H1 (cell line): ENCODE measurements at regions not wholly inside any gene's neighbourhood (a gene's known extent, or its start where the extent isn't known, plus 50 kb on each side); places are given as distances from the start of the nearest gene placed in this dataset.

Experiments
- ATF2 ChIP-seq: IDR thresholded peaks from 2 replicates; pipeline ENCODE4 v1.6.1; 2012; ENCODE audit warnings: low read length, inconsistent platforms
- FOSL1 ChIP-seq: IDR thresholded peaks from 2 replicates; pipeline ENCODE4 v1.6.1; 2011; ENCODE audit warnings: mild to moderate bottlenecking, low read depth, low read length, moderate library complexity; ENCODE audit not compliant: insufficient read depth
- GABPA ChIP-seq: IDR thresholded peaks from 2 replicates; pipeline ENCODE4 v1.6.1; 2011; ENCODE audit warnings: mild to moderate bottlenecking, low read length, moderate library complexity, borderline replicate concordance; ENCODE audit not compliant: insufficient read depth
- HDAC2 ChIP-seq, 2 experiments: fragments of 300-600 bp in 1 of 2; sonication (generic) in 1 of 2; IDR thresholded peaks; 2 replicates each; pipeline ENCODE4 v1.6.1; 2011 to 2012; ENCODE audit warnings: low read depth in 2 of 2, low read length in 2 of 2, mild to moderate bottlenecking in 2 of 2, moderate library complexity in 2 of 2, borderline replicate concordance in 1 of 2, inconsistent platforms in 1 of 2
- KDM4A ChIP-seq: IDR thresholded peaks from one replicate; pipeline ENCODE4 v1.7.1; 2012; ENCODE audit warnings: low read depth, mild to moderate bottlenecking, moderate library complexity, low read length, inconsistent platforms; ENCODE audit not compliant: severe bottlenecking

GRCh38 chr6:130288065-130288464 is 65.3 kb upstream of the SAMD3 start (continued):
- no peak for TF ChIP-seq GABPA
- no peak for TF ChIP-seq ATF2
- no peak for TF ChIP-seq FOSL1
- TF ChIP-seq KDM4A: no peak
- TF ChIP-seq HDAC2 (IDR thresholded peaks at IDR 0.05; ENCODE audit: borderline replicate concordance in 1 of 2, low read depth in 2 of 2, low read length in 2 of 2): no peak
